Dermis microvascular lymphatic vessel endothelial cell (primary cell): ENCODE measurements at regions not wholly inside any gene's neighbourhood (a gene's known extent, or its start where the extent isn't known, plus 50 kb on each side); places are given as distances from the start of the nearest gene placed in this dataset.
"Not testable (repeated sequence)": the region's sequence is repeated elsewhere in the genome, so short reads cannot be mapped to it uniquely, and the experiment has no call there.

Source experiments
- DNase-seq, 2 donors: peaks; one replicate each; pipeline versions ENCODE4 v3.0.0 to v3.0.0-alpha.2; 2010; ENCODE audit warnings: low read depth in 2 of 2

DNA sequence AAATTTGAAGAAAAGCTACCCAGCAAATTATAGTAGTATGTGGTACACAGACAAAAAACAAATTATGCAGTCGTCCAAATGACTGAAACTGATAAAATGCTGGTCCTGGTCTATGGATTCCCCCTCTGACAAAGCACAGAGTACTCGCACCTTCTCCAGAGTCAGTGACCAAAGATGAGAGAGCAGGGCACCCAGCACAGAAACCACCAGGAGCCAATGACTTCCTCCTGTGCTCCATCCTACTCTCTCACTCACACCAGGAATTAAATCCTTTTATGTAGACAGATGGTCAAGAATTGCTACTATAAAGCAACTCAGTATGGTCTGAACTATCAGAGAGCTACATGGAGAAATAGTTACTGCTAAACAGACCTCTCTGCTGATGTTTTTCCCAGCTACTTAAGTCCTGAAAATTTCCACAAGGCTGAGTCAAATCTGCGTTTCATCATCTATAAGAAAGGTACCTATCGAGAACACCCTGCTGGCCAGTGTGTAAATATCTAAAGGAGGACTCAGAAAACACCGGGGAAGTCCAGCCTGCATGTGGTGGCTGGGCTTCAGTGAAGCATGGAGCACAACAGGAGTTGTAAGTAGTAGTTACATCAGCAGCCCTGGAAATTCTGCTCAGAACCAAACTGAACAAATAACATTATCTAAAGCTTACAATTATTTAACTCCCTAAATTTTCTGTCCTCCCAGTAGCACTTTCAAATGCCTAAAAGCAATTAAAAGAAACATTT is 84.5 kb upstream of the FBXO28 start:
- DNase-seq: not testable (repeated sequence)

DNA sequence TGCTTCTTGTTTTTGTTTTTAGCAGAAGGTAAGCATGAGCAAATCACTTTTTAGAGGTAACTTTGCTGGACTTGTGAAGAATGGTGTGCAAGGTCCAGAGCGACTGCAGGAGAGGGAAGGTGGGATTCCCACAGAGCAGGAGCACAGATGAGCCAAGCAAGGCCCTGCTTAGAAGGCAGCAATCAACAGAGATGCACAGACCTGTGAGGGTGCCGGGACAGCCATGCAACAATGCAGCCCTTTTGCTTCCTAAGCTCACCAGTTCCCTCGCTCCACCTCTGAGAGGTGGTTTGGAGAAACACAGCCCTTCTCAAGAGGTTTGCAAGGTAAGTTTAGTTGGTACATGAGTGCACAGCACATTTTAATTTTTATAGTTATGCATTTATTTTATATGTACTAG is 85.1 kb upstream of the FBXO28 start:
- not testable (repeated sequence) for DNase-seq

DNA sequence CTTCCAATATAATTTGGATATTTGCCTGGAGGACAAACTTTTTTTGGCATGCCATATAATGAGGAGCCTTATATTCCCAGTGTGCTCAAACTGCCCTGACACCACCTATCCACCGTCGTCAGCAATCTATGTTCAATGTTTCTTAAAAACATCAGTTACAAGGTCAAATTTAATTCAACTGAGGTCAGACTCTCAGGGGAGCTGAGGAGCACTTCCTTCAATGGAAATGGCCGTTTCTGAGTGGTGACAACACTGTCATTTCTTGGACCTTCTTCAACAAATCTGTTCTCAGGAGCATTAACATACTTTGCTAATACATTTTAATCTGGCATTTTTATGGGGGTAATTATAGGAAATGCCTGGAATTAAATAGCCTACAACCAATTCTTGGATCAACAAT is 90.8 kb upstream of the FBXO28 start:
- DNase-seq: not testable (repeated sequence)

DNA sequence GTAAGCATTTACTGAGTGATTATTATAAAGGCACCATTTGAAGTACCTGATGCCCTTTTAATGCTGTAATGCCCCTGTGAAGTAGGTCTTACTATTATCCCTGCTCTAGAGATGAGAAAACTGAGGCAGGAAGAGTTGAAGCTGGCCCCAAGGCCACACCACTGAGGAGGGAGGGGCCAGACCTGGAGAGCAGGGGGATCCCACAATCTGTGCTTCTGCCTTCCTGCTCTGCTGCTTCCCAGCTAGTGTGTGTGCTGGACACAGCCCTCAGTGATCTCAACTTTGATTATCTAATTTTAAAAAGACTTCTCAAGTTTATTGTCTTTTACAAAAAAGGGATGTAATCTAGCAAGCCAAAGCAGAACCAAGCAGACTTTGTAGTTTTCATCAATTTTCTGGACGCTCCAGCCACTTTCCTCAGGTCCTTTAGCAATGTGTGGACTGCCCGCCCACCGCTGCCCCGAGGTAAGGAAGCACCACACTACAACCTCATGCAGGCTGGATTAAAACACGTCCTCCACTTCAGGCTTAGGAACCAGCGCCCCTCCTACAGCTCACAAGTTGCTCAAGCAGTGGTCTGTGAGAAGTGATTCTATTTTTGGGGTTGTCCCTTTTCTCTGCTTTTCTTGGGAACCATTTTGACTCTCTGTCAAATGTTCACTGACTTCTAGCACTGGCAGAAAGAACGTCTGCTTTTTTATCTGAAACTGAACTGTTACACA is 91.5 kb upstream of the FBXO28 start:
- DNase-seq: not testable (repeated sequence)

DNA sequence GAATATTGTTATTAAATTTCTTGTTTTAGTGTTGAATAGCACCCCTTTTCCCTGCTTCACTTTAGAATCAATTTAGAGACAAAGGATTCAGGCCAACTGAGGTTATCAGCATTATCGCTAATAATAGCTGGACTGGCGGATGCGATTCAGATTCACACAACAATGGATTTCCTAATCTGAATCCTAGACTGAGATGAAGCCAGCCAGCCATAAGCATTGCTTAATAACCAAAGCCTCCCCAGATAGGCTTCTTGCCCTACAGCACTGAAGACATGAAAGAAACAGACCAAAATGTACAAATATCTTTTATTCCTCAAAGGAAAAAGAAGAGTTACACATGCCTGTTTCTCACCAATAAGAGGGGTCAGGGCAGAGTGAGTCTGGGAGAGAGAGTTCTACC is 94.0 kb upstream of the FBXO28 start:
- DNase-seq: not testable (repeated sequence)

DNA sequence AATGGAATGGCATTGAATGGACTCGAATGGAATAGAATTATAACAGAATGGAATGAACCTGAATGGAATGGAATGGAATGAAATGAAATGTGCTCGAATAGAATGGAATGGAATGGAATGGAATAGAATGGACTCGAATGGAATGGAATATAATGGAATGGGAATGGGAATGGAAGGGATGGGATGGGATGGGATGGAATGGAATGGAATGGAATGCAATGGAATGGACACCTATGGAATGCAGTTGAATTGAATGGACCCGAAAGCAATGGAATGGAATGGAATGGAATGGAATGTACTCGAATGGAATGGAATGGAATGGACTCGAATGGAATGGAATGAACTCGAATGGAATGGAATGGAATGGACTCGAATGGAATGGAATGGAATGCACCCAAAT is 98.1 kb upstream of the FBXO28 start:
- not testable (repeated sequence) for DNase-seq

DNA sequence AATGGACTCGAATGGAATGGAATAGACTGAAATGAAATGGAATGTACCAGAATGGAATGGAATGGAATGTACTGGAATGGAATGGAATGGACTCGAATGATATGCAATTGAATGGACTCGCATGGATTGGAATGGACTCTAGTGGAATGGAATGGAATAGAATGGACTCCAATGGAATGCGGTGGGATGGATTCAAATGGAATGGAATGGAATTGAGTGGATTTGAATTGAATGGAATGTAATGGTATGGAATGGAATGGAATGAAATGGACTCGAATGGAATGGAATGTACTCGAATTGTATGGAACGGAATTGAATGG is 99.6 kb upstream of the FBXO28 start:
- DNase-seq: no peak

DNA sequence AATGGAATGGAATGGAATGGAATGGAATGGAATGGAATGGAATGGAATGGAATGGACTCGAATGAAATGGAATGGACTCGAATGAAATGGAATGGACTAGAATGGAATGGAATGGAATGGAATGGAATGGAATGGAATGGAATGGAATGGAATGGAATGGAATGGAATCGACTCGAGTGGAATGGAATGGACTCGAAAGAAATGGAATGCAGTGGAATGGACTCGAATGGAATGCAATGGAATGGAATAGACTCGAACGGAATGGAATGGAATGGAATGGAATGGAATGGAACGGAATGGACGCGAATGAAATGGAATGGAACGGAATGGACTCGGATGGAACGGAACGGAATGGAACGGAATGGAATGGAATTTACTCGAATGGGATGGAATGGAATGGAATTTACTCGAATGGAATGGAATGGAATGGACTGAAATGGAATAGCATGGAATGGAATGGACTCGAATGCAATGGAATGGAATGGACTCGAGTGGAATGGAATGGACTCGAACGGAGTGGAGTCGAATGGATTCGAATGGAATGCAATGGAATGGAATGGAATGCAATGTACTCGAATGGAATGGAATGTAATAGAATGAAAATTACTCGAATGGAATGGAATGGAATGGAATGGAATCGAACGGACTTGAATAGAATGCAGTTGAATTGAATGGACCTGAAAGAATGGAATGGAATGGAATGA is 100.1 kb upstream of the FBXO28 start:
- DNase-seq: not testable (repeated sequence)

DNA sequence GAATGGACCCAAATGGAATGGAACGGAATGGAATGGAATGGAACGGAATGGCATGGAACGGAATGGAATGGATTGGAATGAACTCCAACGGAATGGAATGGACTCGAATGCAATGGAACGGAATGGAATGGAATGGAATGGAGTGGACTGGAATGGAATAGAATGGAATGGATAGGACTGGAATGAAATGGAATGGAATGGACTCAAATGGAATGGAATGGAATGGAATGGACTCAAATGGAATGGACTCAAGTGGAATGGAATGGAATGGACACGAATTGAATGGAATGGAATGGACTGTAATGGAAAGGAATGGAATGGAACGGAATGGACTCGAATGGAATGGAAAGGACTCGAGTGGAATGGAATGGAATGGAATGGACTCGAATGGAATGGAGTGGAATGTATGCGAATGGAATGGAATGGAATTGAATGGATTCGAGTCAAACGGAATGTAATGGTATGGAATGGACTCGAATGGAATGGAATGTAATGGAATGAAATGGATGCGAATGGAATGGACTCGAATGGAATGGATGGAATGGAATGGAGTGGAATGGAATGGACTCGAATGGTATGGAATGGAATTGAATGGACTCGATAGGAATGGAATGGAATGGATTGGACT is 101.0 kb upstream of the FBXO28 start:
- DNase-seq: not testable (repeated sequence)

DNA sequence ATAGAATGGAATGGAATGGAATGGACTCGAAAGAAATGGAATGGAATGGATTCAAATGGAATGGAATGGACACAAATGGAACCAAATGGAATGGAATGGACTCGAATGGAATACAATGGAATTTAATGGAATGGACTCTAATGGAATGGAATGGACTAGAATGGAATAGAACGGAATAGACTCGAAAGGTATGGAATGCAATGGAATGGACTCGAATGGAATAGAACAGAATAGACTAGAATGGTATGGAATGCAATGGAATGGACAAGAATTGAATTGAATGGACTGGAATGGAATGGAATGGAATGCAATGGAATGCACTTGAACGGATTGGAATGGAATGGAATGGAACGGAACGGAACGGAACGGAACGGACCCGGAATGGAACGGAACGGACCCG is 101.7 kb upstream of the FBXO28 start:
- DNase-seq: not testable (repeated sequence)

DNA sequence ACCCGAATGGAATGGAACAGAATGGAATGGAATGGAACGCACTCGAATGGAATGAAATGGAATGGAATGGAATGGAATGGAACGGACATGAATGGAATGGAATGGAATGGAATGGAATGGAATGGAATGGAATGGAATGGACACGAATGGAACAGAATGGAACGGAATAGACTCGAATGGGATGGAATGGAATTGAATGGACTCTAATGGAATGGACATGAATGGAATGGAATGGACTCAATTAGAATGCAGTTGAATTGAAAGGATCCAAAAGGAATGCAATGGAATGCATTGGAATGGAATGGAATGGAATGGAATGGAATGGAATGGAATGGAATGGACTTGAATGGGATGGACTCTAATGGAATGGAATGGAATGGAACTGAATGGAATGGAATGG is 102.2 kb upstream of the FBXO28 start:
- DNase-seq: not testable (repeated sequence)

DNA sequence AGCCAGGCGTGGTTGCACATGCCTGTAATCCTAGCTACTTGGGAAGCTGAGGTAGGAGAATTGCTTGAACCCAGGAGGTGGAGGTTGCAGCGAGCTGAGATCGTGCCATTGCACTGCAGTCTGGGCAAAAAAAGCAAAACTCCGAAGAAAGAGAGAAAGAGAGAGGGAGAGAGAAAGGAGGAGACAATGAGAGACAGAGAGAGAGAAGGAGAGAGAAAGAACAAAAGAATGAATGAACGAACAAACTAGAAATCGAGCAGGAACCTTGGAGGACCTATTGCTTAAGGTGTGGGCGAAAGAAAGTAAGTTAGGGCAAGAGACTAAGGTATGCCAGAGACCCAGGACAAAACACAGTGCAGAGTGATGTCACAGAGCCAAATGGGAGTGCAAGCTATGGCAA is 102.8 kb upstream of the FBXO28 start:
- not testable (repeated sequence) for DNase-seq

DNA sequence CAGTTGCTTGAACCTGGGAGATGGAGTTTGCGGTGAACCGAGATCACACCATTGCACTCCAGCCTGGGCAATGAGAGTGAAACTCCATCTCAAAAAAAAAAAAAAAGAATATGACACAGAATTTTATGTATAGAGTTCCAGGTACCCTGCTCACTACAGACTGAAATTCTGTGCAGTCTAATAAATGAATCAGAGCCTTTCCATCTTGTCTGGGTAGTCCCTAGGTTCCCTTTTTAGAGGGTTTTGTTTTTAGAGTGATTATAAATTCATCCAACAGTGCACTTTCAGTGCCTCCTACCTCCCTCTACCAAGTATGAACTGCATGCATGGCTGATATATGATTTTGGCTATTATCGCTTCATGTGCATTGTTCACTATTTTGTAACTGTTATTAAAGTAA is 107.9 kb upstream of the FBXO28 start:
- DNase-seq: not testable (repeated sequence)

DNA sequence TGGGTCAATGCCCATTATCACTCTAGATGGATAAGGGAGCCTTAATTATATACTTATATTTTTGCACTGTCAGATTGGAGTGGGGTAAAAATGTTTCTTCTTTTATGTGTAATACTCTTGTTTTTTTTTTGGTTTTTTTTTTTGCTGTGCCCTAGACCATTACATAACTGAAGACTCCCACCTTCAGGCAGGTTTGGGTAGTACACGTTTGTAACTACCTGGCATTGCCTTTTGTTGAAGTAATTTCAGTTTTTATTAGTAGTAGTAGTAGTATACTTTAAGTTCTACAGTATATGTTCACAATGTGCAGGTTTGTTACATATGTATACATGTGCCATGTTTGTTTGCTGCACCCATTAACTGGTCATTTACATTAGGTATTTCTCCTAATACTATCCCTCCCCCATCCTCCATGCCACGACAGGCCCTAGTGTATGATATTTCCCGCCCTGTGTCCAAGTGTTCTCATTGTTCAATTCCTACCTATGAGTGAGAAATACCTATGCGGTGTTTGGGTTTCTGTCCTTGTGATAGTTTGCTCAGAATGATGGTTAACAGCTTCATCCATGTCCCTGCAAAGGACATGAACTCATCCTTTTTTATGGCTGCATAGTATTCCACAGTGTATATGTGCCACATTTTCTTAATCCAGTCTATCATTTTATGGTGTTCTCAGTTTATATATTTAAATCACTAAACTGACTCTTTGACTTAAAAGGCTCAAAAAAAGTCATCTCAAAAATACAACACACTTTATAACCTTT is 109.2 kb upstream of the FBXO28 start:
- DNase-seq: peak in 1 of 2 donors; percentile 42

DNA sequence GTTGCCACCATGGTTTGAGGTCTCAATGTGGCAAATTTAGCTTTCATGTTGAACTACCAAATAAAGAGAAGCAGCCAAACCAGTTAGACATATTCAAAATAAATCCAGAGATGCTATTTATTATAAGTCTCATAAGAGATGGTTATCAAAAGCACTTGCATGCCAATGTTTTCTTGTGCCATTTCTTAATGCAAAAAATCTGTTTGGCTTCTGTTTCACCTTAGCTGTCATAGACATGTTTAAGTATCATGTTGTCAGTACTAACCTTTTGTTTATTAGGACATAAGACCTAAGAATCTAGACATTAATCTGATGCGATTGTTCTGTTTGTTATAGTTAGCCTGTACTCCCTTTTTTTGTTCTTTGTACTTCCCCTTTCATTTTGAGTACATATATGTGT is 110.0 kb upstream of the FBXO28 start:
- DNase-seq: not testable (repeated sequence)

DNA sequence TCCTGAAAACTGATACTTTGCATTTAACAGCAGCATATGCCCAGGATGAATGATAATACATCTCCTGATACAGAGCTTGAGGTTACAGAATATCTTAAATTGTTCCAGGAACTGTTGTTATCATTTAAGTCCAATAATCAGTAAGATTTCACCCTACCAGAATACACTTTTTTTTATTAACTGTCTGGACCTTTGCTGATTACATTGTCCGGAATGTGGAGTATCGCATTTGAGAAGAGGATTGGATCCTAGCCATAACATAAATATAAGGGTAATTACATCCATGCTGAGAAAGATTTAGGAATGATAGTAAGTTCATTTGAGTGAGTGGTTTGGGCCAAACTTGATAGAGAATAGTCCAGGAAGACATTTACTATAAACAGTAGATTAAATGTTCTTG is 112.2 kb upstream of the FBXO28 start:
- not testable (repeated sequence) for DNase-seq

DNA sequence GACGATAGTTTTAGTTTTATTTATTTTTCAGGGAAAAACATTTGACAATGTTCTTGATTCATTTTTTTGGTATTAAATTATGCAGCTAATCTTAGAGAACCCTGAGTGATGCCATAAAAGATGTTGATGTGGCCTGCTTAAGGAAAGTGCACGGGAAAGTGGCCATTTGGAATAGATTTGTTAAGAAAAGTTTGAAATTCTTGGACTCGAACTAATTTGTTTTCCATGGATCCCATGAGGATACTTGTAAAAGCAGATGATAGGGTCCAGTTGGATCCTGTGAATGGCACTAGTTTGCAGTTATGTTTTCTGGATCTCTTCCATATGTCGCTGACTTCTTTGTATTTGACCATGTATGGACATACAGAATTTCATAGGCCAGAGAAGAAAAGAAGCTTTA is 114.2 kb upstream of the FBXO28 start:
- DNase-seq: not testable (repeated sequence)

DNA sequence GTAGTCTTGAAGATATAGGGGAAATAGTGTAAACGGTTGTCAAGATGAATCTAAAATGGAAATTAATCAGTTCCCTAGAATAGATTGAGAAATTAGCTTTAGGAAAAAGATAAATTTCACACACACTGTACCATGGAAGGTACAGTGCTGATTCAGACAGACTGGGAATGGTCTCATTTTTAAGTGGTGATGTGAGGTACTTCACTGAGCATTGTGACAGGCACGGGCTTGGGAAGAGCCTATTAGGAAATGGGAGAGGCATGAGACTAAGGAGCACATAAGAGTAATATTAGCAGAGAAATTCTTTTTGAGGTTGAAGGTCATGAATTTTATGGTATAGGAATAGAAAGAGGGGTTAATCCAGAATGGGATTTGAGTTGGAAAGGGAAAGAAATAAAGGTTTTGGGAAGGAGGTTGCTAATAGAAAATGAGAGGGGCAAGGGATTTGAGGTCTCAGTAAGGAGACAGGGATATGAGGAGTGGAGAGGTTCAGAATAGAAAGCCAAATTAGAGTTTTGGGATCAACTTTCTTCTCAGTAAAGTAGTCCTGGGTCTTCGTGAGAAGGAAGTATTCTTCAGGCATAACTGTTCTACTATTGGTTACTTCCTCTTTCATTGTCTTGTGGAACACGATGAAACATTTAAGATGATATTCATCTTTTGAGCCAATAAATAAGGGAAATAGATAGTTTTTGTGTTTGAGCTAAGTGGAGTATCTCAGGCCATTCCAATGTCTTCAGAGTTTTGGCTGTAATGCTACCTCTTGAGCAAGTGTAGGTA is 115.0 kb upstream of the FBXO28 start:
- not testable (repeated sequence) for DNase-seq

DNA sequence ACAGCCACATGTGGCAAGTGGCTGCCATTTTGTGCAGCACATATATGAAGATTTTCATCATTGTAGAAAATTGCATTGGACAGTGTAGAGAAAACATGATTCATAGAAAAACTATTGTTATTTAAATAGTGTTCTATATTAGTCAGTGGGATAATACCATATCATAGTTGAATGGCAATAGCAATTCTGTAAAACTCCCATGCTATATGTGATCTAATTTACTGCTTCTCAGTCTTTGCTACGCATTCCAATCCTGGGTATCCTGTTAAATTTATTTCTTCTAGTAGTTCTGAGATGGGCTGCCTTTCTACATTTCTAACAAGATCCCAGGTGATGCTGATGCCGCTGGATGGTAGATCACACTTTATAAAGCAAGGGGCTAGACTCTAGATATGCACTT is 117.5 kb upstream of the FBXO28 start:
- DNase-seq: not testable (repeated sequence)

DNA sequence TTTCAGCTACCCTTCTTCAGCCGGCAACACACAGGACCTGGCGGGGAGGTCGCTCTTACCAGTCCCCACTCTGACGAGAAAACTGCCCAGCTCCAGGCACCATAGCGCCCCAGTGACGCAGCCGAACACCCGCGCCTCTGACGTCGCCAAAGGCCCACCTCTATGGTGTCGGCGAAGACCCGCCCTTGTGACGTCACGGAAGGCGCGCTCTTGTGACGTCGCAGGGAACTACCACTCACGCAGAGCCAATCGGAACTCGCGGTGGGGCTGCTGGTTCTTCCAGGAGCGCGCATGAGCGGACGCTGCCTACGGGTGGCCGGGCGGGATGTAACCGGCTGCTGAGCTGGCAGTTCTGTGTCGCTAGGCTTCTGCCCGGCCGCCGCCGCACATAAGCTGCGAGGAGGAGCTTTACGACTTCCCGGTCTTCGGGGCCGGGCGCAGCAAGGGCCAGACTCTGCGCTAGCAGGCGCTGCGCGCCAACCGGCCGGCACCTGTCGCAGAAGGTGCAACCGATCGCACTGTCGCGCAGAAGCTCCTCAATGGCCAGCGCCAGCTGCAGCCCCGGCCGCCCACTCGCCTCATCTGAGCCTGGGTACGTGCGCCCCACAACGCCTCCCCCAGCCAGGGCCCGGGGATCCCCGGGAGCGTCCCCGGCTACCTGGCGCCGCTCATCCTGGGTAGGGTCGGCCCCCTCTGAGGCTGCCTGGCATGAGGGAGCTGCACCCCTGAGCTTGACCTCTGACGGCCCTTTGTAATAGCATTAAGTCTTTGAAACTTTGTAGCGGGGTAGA is 121.3 kb upstream of the FBXO28 start:
- DNase-seq: peak; percentile 97 to 99
